SJSA1 (cell line): ENCODE measurements at regions not wholly inside any gene's neighbourhood (a gene's known extent, or its start where the extent isn't known, plus 50 kb on each side); places are given as distances from the start of the nearest gene placed in this dataset.

Experiments
- DNase-seq, 2 experiments: peaks; one replicate each; pipeline ENCODE4 v3.0.0-alpha.2; 2015 to 2020; ENCODE audit warnings: low spot score in 2 of 2, low read depth in 1 of 2
- H3K27ac ChIP-seq: fragments of 250-450 bp; sonication (Bioruptor Pico); 2 replicates; pipeline ENCODE4 v1.5.1; 2020; ENCODE audit warnings: mild to moderate bottlenecking, moderate library complexity
- H3K27me3 ChIP-seq: fragments of 250-450 bp; sonication (Bioruptor Pico); replicated peaks from 2 replicates; pipeline ENCODE4 v1.5.1; 2020; ENCODE audit warnings: mild to moderate bottlenecking, moderate library complexity
- H3K36me3 ChIP-seq: fragments of 250-450 bp; sonication (Bioruptor Pico); 2 replicates; pipeline ENCODE4 v1.5.1; 2020; ENCODE audit warnings: mild to moderate bottlenecking
- H3K4me1 ChIP-seq: fragments of 250-450 bp; sonication (Bioruptor Pico); replicated peaks from 2 replicates; pipeline ENCODE4 v1.6.1; 2021; ENCODE audit warnings: mild to moderate bottlenecking
- H3K4me3 ChIP-seq: fragments of 250-450 bp; sonication (Bioruptor Pico); 2 replicates; pipeline ENCODE4 v1.5.1; 2020; ENCODE audit warnings: mild to moderate bottlenecking
- H3K9me3 ChIP-seq: fragments of 250-450 bp; sonication (Bioruptor Pico); replicated peaks from 2 replicates; pipeline ENCODE4 v1.5.1; 2020; ENCODE audit warnings: mild to moderate bottlenecking

- Histone ChIP-seq H3K9me3 (no peaks in the 10 kb centered on the region), H3K4me3 (no peak overlapping the region), H3K4me1 (no peaks in the 10 kb centered on the region), H3K27ac (no peak overlapping the region), H3K36me3 (no peaks in the 10 kb centered on the region), H3K27me3 (0 out of 2 replicates have a peak, but pooled peaks cover 2% of the 10 kb centered on the region)
- DNase-seq: no peak
Observed at GRCh38 chr6:134734312-134734869, 215.5 kb downstream of the ALDH8A1 start.

- Histone ChIP-seq H3K9me3 (no peaks in the 10 kb centered on the region), H3K4me3 (no peak overlapping the region), H3K27ac (no peak overlapping the region), H3K27me3 (no peaks in the 10 kb centered on the region), H3K36me3 (no peaks in the 10 kb centered on the region), H3K4me1 (no peaks in the 10 kb centered on the region)
- no peak for DNase-seq
Observed at GRCh38 chr6:134733801-134734200, 216.1 kb downstream of the ALDH8A1 start.

GRCh38 chr6:134732763-134733162, 217.1 kb downstream of the ALDH8A1 start:
- Histone ChIP-seq H3K27ac (no peak overlapping the region), H3K4me3 (no peak overlapping the region), H3K4me1 (no peaks in the 10 kb centered on the region), H3K9me3 (no peaks in the 10 kb centered on the region), H3K27me3 (no peaks in the 10 kb centered on the region), H3K36me3 (no peaks in the 10 kb centered on the region)
- DNase-seq: no peak

GRCh38 chr6:134731615-134732014, 218.3 kb downstream of the ALDH8A1 start:
- DNase-seq: no peak
- Histone ChIP-seq H3K4me1 (no peaks in the 10 kb centered on the region), H3K9me3 (no peaks in the 10 kb centered on the region), H3K27ac (no peak overlapping the region), H3K36me3 (no peaks in the 10 kb centered on the region), H3K27me3 (no peaks in the 10 kb centered on the region), H3K4me3 (no peak overlapping the region)

- no peak for DNase-seq
- no peaks in the 10 kb centered on the region for H3K27me3 ChIP-seq
- no peak overlapping the region for H3K4me3 ChIP-seq
- no peaks in the 10 kb centered on the region for H3K4me1 ChIP-seq
- no peaks in the 10 kb centered on the region for H3K36me3 ChIP-seq
- no peaks in the 10 kb centered on the region for H3K9me3 ChIP-seq
- no peak overlapping the region for H3K27ac ChIP-seq
Observed at GRCh38 chr6:134730013-134730412, 219.9 kb downstream of the ALDH8A1 start.

GRCh38 chr6:134729561-134729960, 220.3 kb downstream of the ALDH8A1 start:
- Histone ChIP-seq H3K4me3 (no peak overlapping the region), H3K4me1 (peaks cover 1% of the 10 kb centered on the region), H3K36me3 (no peaks in the 10 kb centered on the region), H3K27me3 (no peaks in the 10 kb centered on the region), H3K9me3 (no peaks in the 10 kb centered on the region), H3K27ac (no peak overlapping the region)
- no peak for DNase-seq

GRCh38 chr6:134727081-134727480, 222.8 kb downstream of the ALDH8A1 start:
- Histone ChIP-seq H3K27me3 (no peaks in the 10 kb centered on the region), H3K27ac (no peak overlapping the region), H3K36me3 (no peaks in the 10 kb centered on the region), H3K9me3 (no peaks in the 10 kb centered on the region), H3K4me3 (no peak overlapping the region), H3K4me1 (peaks cover 6% of the 10 kb centered on the region)
- DNase-seq: no peak

- Histone ChIP-seq H3K27me3 (no peaks in the 10 kb centered on the region), H3K4me3 (no peak overlapping the region), H3K36me3 (no peaks in the 10 kb centered on the region), H3K4me1 (peaks cover 6% of the 10 kb centered on the region), H3K9me3 (no peaks in the 10 kb centered on the region), H3K27ac (no peak overlapping the region)
- DNase-seq: no peak
Observed at GRCh38 chr6:134725590-134725989, 224.3 kb downstream of the ALDH8A1 start.

GRCh38 chr6:134724771-134725340, 225.0 kb downstream of the ALDH8A1 start:
- no peak overlapping the region for H3K27ac ChIP-seq
- H3K9me3 ChIP-seq: no peaks in the 10 kb centered on the region
- DNase-seq: peak; percentile 53 to 54
- peaks cover 6% of the 10 kb centered on the region for H3K4me1 ChIP-seq
- H3K4me3 ChIP-seq: no peak overlapping the region
- H3K36me3 ChIP-seq: no peaks in the 10 kb centered on the region
- H3K27me3 ChIP-seq: no peaks in the 10 kb centered on the region

- no peaks in the 10 kb centered on the region for H3K9me3 ChIP-seq
- H3K4me1 ChIP-seq: peaks cover 6% of the 10 kb centered on the region
- no peak overlapping the region for H3K4me3 ChIP-seq
- no peaks in the 10 kb centered on the region for H3K27me3 ChIP-seq
- DNase-seq: no peak
- no peak overlapping the region for H3K27ac ChIP-seq
- no peaks in the 10 kb centered on the region for H3K36me3 ChIP-seq
Observed at GRCh38 chr6:134723081-134723871, 226.6 kb downstream of the ALDH8A1 start.

GRCh38 chr6:134722200-134722870, 227.6 kb downstream of the ALDH8A1 start:
- Histone ChIP-seq H3K9me3 (no peaks in the 10 kb centered on the region), H3K27me3 (no peaks in the 10 kb centered on the region), H3K27ac (no peak overlapping the region), H3K4me3 (no peak overlapping the region), H3K4me1 (peaks cover 6% of the 10 kb centered on the region), H3K36me3 (no peaks in the 10 kb centered on the region)
- DNase-seq: no peak

GRCh38 chr6:134721060-134721405, 228.9 kb downstream of the ALDH8A1 start:
- H3K27me3 ChIP-seq: no peaks in the 10 kb centered on the region
- H3K36me3 ChIP-seq: no peaks in the 10 kb centered on the region
- H3K27ac ChIP-seq: no peak overlapping the region
- H3K9me3 ChIP-seq: no peaks in the 10 kb centered on the region
- peaks cover 6% of the 10 kb centered on the region for H3K4me1 ChIP-seq
- DNase-seq: no peak
- no peak overlapping the region for H3K4me3 ChIP-seq

- H3K9me3 ChIP-seq: no peaks in the 10 kb centered on the region
- no peaks in the 10 kb centered on the region for H3K36me3 ChIP-seq
- H3K4me3 ChIP-seq: no peak overlapping the region
- peaks cover 6% of the 10 kb centered on the region for H3K4me1 ChIP-seq
- no peak overlapping the region for H3K27ac ChIP-seq
- no peaks in the 10 kb centered on the region for H3K27me3 ChIP-seq
- DNase-seq: no peak
Observed at GRCh38 chr6:134720353-134721059, 229.4 kb downstream of the ALDH8A1 start.
